Omental fat pad (tissue), 3 donors: ENCODE measurements at regions not wholly inside any gene's neighbourhood (a gene's known extent, or its start where the extent isn't known, plus 50 kb on each side); places are given as distances from the start of the nearest gene placed in this dataset.
"Not testable (repeated sequence)": the region's sequence is repeated elsewhere in the genome, so short reads cannot be mapped to it uniquely, and the experiment has no call there.

Experiments used
- ATAC-seq: fragments of 150-250 bp; one replicate; pipeline ENCODE4 v1.9.1; 2016; ENCODE audit warnings: mild to moderate bottlenecking, moderate library complexity; ENCODE audit not compliant: low FRiP score
- DNase-seq: peaks from one replicate; pipeline ENCODE4 v3.0.0-alpha.2; 2019; ENCODE audit warnings: low spot score
- CTCF ChIP-seq, 3 donors: fragments of 450-650 bp; IDR thresholded peaks; one replicate each; pipeline ENCODE4 v1.5.1; 2016 to 2017; ENCODE audit warnings: antibody characterized with exemption in 3 of 3, mild to moderate bottlenecking in 3 of 3, moderate library complexity in 2 of 3

- no peak for TF ChIP-seq CTCF (IDR thresholded peaks at IDR 0.05)
- ATAC-seq = no peak
- no peak for DNase-seq
Measured at GRCh38 chr7:86995052-86995725, 64.3 kb downstream of the ELAPOR2 start.

GRCh38 chr7:86991771-86992191 is 67.7 kb downstream of the ELAPOR2 start:
- no peak for TF ChIP-seq CTCF (IDR thresholded peaks at IDR 0.05)
- no peak for ATAC-seq
- no peak for DNase-seq

GRCh38 chr7:86991093-86991769 is 68.2 kb downstream of the ELAPOR2 start:
- no peak for TF ChIP-seq CTCF (IDR thresholded peaks at IDR 0.05)
- ATAC-seq (no peak), DNase-seq (no peak)

GRCh38 chr7:86989407-86989806 is 70.0 kb downstream of the ELAPOR2 start:
- no peak for TF ChIP-seq CTCF (IDR thresholded peaks at IDR 0.05)
- DNase-seq (no peak), ATAC-seq (no peak)

- not testable (repeated sequence) for ATAC-seq, DNase-seq
Measured at GRCh38 chr7:86987834-86988233, 71.6 kb downstream of the ELAPOR2 start.

- DNase-seq, ATAC-seq: not testable (repeated sequence)
Measured at GRCh38 chr7:86987358-86987757, 72.1 kb downstream of the ELAPOR2 start.

- ATAC-seq, DNase-seq: not testable (repeated sequence)
Measured at GRCh38 chr7:86985342-86985741, 74.1 kb downstream of the ELAPOR2 start.

- not testable (repeated sequence) for ATAC-seq, DNase-seq
Measured at GRCh38 chr7:86983654-86984053, 75.8 kb downstream of the ELAPOR2 start.

- not testable (repeated sequence) for ATAC-seq, DNase-seq
Measured at GRCh38 chr7:86981937-86982336, 77.5 kb downstream of the ELAPOR2 start.

- TF ChIP-seq CTCF (IDR thresholded peaks at IDR 0.05) = no peak
- ATAC-seq = no peak
- DNase-seq = no peak
Measured at GRCh38 chr7:86981127-86981526, 78.3 kb downstream of the ELAPOR2 start.
